Activated CD8-positive, alpha-beta T cell treated with anti-CD3 and anti-CD28 coated beads for 36 hours (primary cell): ENCODE measurements at regions not wholly inside any gene's neighbourhood (a gene's known extent, or its start where the extent isn't known, plus 50 kb on each side); places are given as distances from the start of the nearest gene placed in this dataset.

ENCODE experiments used
- ATAC-seq: fragments of 200-7000 bp; cut with Tn5 transposase; one replicate; pipeline ENCODE4 v1.10.0; 2021; ENCODE audit warnings: mild to moderate bottlenecking, moderate library complexity
- CTCF ChIA-PET: fragments of 350-600 bp; sonication (Branson Sonifier 250); formaldehyde crosslinking; loops from one replicate; lab custom pipeline; 2021; ENCODE audit warnings: antibody characterized with exemption; lab: Charles Lee
- POLR2A ChIA-PET: fragments of 350-600 bp; sonication (Branson Sonifier 250); formaldehyde crosslinking; loops from one replicate; lab custom pipeline; 2021; ENCODE audit warnings: antibody characterized with exemption; lab: Charles Lee
- DNase-seq: peaks from one replicate; pipeline ENCODE4 v3.0.0-alpha.2; 2020
- H3K27ac Mint-ChIP-seq: one replicate; pipeline ENCODE4 v1.8.0; 2021; ENCODE audit warnings: mild to moderate bottlenecking, mixed read lengths
- H3K27me3 Mint-ChIP-seq: one replicate; pipeline ENCODE4 v1.8.0; 2021; ENCODE audit warnings: mixed read lengths
- H3K36me3 Mint-ChIP-seq: one replicate; pipeline ENCODE4 v1.8.0; 2021; ENCODE audit warnings: low read depth, mixed read lengths
- H3K4me1 Mint-ChIP-seq: one replicate; pipeline ENCODE4 v1.8.0; 2021; ENCODE audit warnings: low read depth, mixed read lengths
- H3K4me3 Mint-ChIP-seq: one replicate; pipeline ENCODE4 v1.8.0; 2021; ENCODE audit warnings: mild to moderate bottlenecking, moderate library complexity, mixed read lengths
- H3K9me3 Mint-ChIP-seq: one replicate; pipeline ENCODE4 v1.8.0; 2021; ENCODE audit warnings: mixed read lengths
- CTCF ChIP-seq: fragments of 200-600 bp; IDR thresholded peaks from one replicate; pipeline ENCODE4 v1.8.0; 2022; ENCODE audit warnings: antibody characterized with exemption, mild to moderate bottlenecking
- intact Hi-C: fragments of 100-400 bp; cut with micrococcal nuclease; formaldehyde crosslinking; loops from one replicate; pipeline ENCODE4 v1.10.0; 2022

GRCh38 chr13:86653009-86653408, 853.8 kb upstream of the SLITRK6 start:
- Mint-ChIP-seq H3K27ac (no peak overlapping the region), H3K27me3 (no peaks in the 10 kb centered on the region), H3K4me1 (no peaks in the 10 kb centered on the region), H3K9me3 (peaks cover 8% of the 10 kb centered on the region), H3K36me3 (no peaks in the 10 kb centered on the region), H3K4me3 (no peak overlapping the region)
- no peak for DNase-seq
- TF ChIP-seq CTCF = no peak
- CTCF ChIA-PET = no interaction called here
- intact Hi-C loops = no loop called here
- no peak for ATAC-seq
- POLR2A ChIA-PET = no interaction called here

GRCh38 chr13:86655561-86655960, 856.3 kb upstream of the SLITRK6 start:
- no peaks in the 10 kb centered on the region for H3K4me1 Mint-ChIP-seq
- ATAC-seq = no peak
- no peaks in the 10 kb centered on the region for H3K36me3 Mint-ChIP-seq
- TF ChIP-seq CTCF = no peak
- H3K4me3 Mint-ChIP-seq = no peak overlapping the region
- CTCF ChIA-PET = no interaction called here
- H3K27me3 Mint-ChIP-seq = no peaks in the 10 kb centered on the region
- no peak for DNase-seq
- POLR2A ChIA-PET = no interaction called here
- H3K9me3 Mint-ChIP-seq = peaks cover 12% of the 10 kb centered on the region
- H3K27ac Mint-ChIP-seq = no peak overlapping the region
- intact Hi-C loops = no loop called here

GRCh38 chr13:86660090-86660489, 860.9 kb upstream of the SLITRK6 start:
- H3K4me3 Mint-ChIP-seq = no peak overlapping the region
- no peak overlapping the region for H3K27ac Mint-ChIP-seq
- H3K9me3 Mint-ChIP-seq = peaks cover 23% of the 10 kb centered on the region
- H3K4me1 Mint-ChIP-seq = no peaks in the 10 kb centered on the region
- DNase-seq (no peak), ATAC-seq (no peak)
- ChIA-PET CTCF (no interaction called here), POLR2A (no interaction called here)
- H3K36me3 Mint-ChIP-seq = no peaks in the 10 kb centered on the region
- intact Hi-C loops = no loop called here
- no peak for TF ChIP-seq CTCF
- H3K27me3 Mint-ChIP-seq = no peaks in the 10 kb centered on the region

- Mint-ChIP-seq H3K4me3 (no peak overlapping the region), H3K27me3 (no peaks in the 10 kb centered on the region), H3K4me1 (no peaks in the 10 kb centered on the region), H3K36me3 (no peaks in the 10 kb centered on the region), H3K27ac (no peak overlapping the region), H3K9me3 (peaks cover 19% of the 10 kb centered on the region)
- DNase-seq (no peak), ATAC-seq (no peak)
- TF ChIP-seq CTCF = no peak
- ChIA-PET CTCF (no interaction called here), POLR2A (no interaction called here)
- intact Hi-C loops = no loop called here
Observed at GRCh38 chr13:86665842-86666241, 866.6 kb upstream of the SLITRK6 start.

- Mint-ChIP-seq H3K27ac (no peak overlapping the region), H3K9me3 (peaks cover 8% of the 10 kb centered on the region), H3K27me3 (no peaks in the 10 kb centered on the region), H3K36me3 (no peaks in the 10 kb centered on the region), H3K4me3 (no peak overlapping the region), H3K4me1 (no peaks in the 10 kb centered on the region)
- ATAC-seq = no peak
- ChIA-PET CTCF (no interaction called here), POLR2A (no interaction called here)
- DNase-seq = no peak
- TF ChIP-seq CTCF = no peak
- intact Hi-C loops = no loop called here
Observed at GRCh38 chr13:86673931-86674431, 874.8 kb upstream of the SLITRK6 start.
